Endodermal cell (in vitro differentiated cells): ENCODE measurements at regions not wholly inside any gene's neighbourhood (a gene's known extent, or its start where the extent isn't known, plus 50 kb on each side); places are given as distances from the start of the nearest gene placed in this dataset.

Experiments used
- DNase-seq: peaks from one replicate; pipeline ENCODE4 v3.0.0-alpha.2; 2017
- H3K27ac ChIP-seq: 2 replicates; pipeline ENCODE4 v1.5.1; 2013; ENCODE audit warnings: mild to moderate bottlenecking, low read depth, low read length, moderate library complexity
- H3K27me3 ChIP-seq: 2 replicates; pipeline ENCODE4 v1.6.1; 2013; ENCODE audit warnings: mild to moderate bottlenecking, low read length, moderate library complexity; ENCODE audit not compliant: insufficient read depth, control insufficient read depth, poor library complexity, severe bottlenecking
- H3K36me3 ChIP-seq: 2 replicates; pipeline ENCODE4 v1.7.0; 2013; ENCODE audit warnings: mild to moderate bottlenecking, low read length, moderate library complexity; ENCODE audit not compliant: control insufficient read depth, insufficient read depth
- H3K4me1 ChIP-seq: one replicate; pipeline ENCODE4 v1.7.0; 2013; ENCODE audit warnings: low read length; ENCODE audit not compliant: control insufficient read depth, insufficient read depth
- H3K4me3 ChIP-seq: 2 replicates; pipeline ENCODE4 v1.5.1; 2013; ENCODE audit warnings: mild to moderate bottlenecking, low read length, moderate library complexity
- H3K9ac ChIP-seq: 2 replicates; pipeline ENCODE4 v1.6.1; 2013; ENCODE audit warnings: mild to moderate bottlenecking, low read length, moderate library complexity; ENCODE audit not compliant: poor library complexity, severe bottlenecking; ENCODE audit errors: extremely low read depth
- H3K9me3 ChIP-seq: 2 replicates; pipeline ENCODE4 v1.6.1; 2013; ENCODE audit warnings: mild to moderate bottlenecking, low read length, moderate library complexity; ENCODE audit not compliant: control insufficient read depth
- H3K27ac Mint-ChIP-seq: 2 replicates; pipeline ENCODE4 v1.8.0; 2020; ENCODE audit warnings: mixed read lengths
- H3K27me3 Mint-ChIP-seq: 2 replicates; pipeline ENCODE4 v1.8.0; 2021; ENCODE audit warnings: mild to moderate bottlenecking, mixed read lengths; ENCODE audit not compliant: insufficient read depth
- H3K36me3 Mint-ChIP-seq: 2 replicates; pipeline ENCODE4 v1.8.0; 2020; ENCODE audit warnings: low read depth, mixed read lengths
- H3K4me1 Mint-ChIP-seq: 2 replicates; pipeline ENCODE4 v1.8.0; 2020; ENCODE audit warnings: mixed read lengths
- H3K4me3 Mint-ChIP-seq: 2 replicates; pipeline ENCODE4 v1.8.0; 2020; ENCODE audit warnings: mild to moderate bottlenecking, moderate library complexity, mixed read lengths
- H3K9me3 Mint-ChIP-seq: 2 replicates; pipeline ENCODE4 v1.8.0; 2020; ENCODE audit warnings: mild to moderate bottlenecking, mixed read lengths
- CTCF ChIP-seq: fragments of 200-600 bp; sonication (generic); conservative IDR thresholded peaks from 2 replicates; pipeline ENCODE4 v1.5.0; 2021; ENCODE audit warnings: antibody characterized with exemption, mild to moderate bottlenecking
- WGBS, 2 experiments: methylation state at CpG; one replicate each; pipeline versions ENCODE4 v1.1.5 to v1.1.7; 2013; ENCODE audit warnings: missing lambda C conversion rate in 2 of 2, mixed read lengths in 1 of 2; ENCODE audit not compliant: insufficient coverage in 1 of 2, insufficient read length in 1 of 2; 5-methylcytosine and 5-hydroxymethylcytosine counted together

- Mint-ChIP-seq H3K9me3 (peaks cover 3% of the 10 kb centered on the region), H3K36me3 (peaks cover 9% of the 10 kb centered on the region), H3K4me1 (no peaks in the 10 kb centered on the region), H3K27ac (no peak overlapping the region), H3K4me3 (no peak overlapping the region), H3K27me3 (no peaks in the 10 kb centered on the region)
- Histone ChIP-seq H3K27me3 (no peaks in the 10 kb centered on the region), H3K9ac (no peak overlapping the region), H3K9me3 (no peaks in the 10 kb centered on the region), H3K27ac (no peak overlapping the region), H3K4me1 (no peaks in the 10 kb centered on the region), H3K36me3 (no peaks in the 10 kb centered on the region), H3K4me3 (no peak overlapping the region)
- TF ChIP-seq CTCF, result no peak
- no peak for DNase-seq
- 93 to 98% methylated on average over 7 to 8 of the region's 8 CpGs for WGBS, 2 experiments
Observed at GRCh38 chr22:48653306-48653705, 1174.4 kb downstream of the BRD1 start.

GRCh38 chr22:48652796-48653195 is 1174.9 kb downstream of the BRD1 start:
- Histone ChIP-seq H3K27me3 (no peaks in the 10 kb centered on the region), H3K27ac (no peak overlapping the region), H3K4me1 (no peaks in the 10 kb centered on the region), H3K9ac (no peak overlapping the region), H3K4me3 (no peak overlapping the region), H3K36me3 (no peaks in the 10 kb centered on the region), H3K9me3 (no peaks in the 10 kb centered on the region)
- Mint-ChIP-seq H3K9me3 (peaks cover 3% of the 10 kb centered on the region), H3K27ac (no peak overlapping the region), H3K36me3 (peaks cover 9% of the 10 kb centered on the region), H3K27me3 (no peaks in the 10 kb centered on the region), H3K4me1 (no peaks in the 10 kb centered on the region), H3K4me3 (no peak overlapping the region)
- TF ChIP-seq CTCF, result no peak
- 80 to 85% methylated on average over 11 to 16 of the region's 16 CpGs for WGBS, 2 experiments
- DNase-seq, result no peak

- DNase-seq, result no peak
- no peaks in the 10 kb centered on the region for H3K27me3 Mint-ChIP-seq
- no peak overlapping the region for H3K4me3 Mint-ChIP-seq
- Histone ChIP-seq H3K27ac (no peak overlapping the region), H3K4me3 (no peak overlapping the region), H3K9me3 (no peaks in the 10 kb centered on the region), H3K27me3 (no peaks in the 10 kb centered on the region), H3K36me3 (no peaks in the 10 kb centered on the region), H3K4me1 (no peaks in the 10 kb centered on the region), H3K9ac (no peak overlapping the region)
- no peaks in the 10 kb centered on the region for H3K4me1 Mint-ChIP-seq
- 93 to 95% methylated on average over 13 to 19 of the region's 19 CpGs for WGBS, 2 experiments
- H3K36me3 Mint-ChIP-seq, result peaks cover 9% of the 10 kb centered on the region
- H3K9me3 Mint-ChIP-seq, result peaks cover 3% of the 10 kb centered on the region
- TF ChIP-seq CTCF, result no peak
- no peak overlapping the region for H3K27ac Mint-ChIP-seq
Observed at GRCh38 chr22:48651981-48652538, 1175.6 kb downstream of the BRD1 start.
